Uterus (tissue), 3 donors: ENCODE measurements at regions not wholly inside any gene's neighbourhood (a gene's known extent, or its start where the extent isn't known, plus 50 kb on each side); places are given as distances from the start of the nearest gene placed in this dataset.

Experiments used
- DNase-seq, 2 donors: peaks; one replicate each; pipeline ENCODE4 v3.0.0-alpha.2; 2019 to 2020
- H3K27ac ChIP-seq, 2 donors: fragments of 200-600 bp; sonication (generic); 1 replicate in 1 of 2; 2 replicates in 1 of 2; pipeline ENCODE4 v1.5.1; 2016 to 2018
- H3K27me3 ChIP-seq, 2 donors: fragments of 200-600 bp; sonication (generic); one replicate each; pipeline ENCODE4 v1.5.1; 2018 to 2019; ENCODE audit warnings: control low read depth in 1 of 2
- H3K36me3 ChIP-seq, 2 donors: fragments of 200-600 bp; sonication (generic); one replicate each; pipeline ENCODE4 v1.5.1; 2019; ENCODE audit warnings: control low read depth in 1 of 2
- H3K4me1 ChIP-seq, 2 donors: fragments of 200-600 bp; sonication (generic); one replicate each; pipeline ENCODE4 v1.5.1; 2018 to 2019; ENCODE audit warnings: control low read depth in 1 of 2
- H3K4me3 ChIP-seq, 2 donors: fragments of 200-600 bp; sonication (generic); 1 replicate in 1 of 2; 2 replicates in 1 of 2; pipeline ENCODE4 v1.5.1; 2018 to 2019; ENCODE audit warnings: mild to moderate bottlenecking in 1 of 2
- H3K9me3 ChIP-seq, 2 donors: fragments of 200-600 bp; sonication (generic); one replicate each; pipeline ENCODE4 v1.5.1; 2019; ENCODE audit warnings: control low read depth in 1 of 2
- POLR2A ChIP-seq, 2 donors: fragments of 450-650 bp; IDR thresholded peaks; one replicate each; pipeline ENCODE4 v1.6.1; 2016; ENCODE audit warnings: antibody characterized with exemption in 2 of 2, mild to moderate bottlenecking in 1 of 2, moderate library complexity in 1 of 2
- intact Hi-C: fragments of 100-400 bp; cut with DNase I; formaldehyde crosslinking; loops from one replicate; pipeline ENCODE4 v1.15.1; 2023; ENCODE audit warnings: low total_unique reads
- TF ChIP-seq, protein P1 (sequence below), 4 experiments: fragments of 200-600 bp in 2 of 4; fragments of 450-650 bp in 2 of 4; sonication (generic) in 2 of 4; IDR thresholded peaks; one replicate each; pipeline ENCODE4 v1.5.1; 2016 to 2019; ENCODE audit warnings: antibody characterized with exemption in 4 of 4, mild to moderate bottlenecking in 2 of 4, moderate library complexity in 1 of 4
- donor health status: DM: yes; HTN: yes; CAD: no.

DNA sequence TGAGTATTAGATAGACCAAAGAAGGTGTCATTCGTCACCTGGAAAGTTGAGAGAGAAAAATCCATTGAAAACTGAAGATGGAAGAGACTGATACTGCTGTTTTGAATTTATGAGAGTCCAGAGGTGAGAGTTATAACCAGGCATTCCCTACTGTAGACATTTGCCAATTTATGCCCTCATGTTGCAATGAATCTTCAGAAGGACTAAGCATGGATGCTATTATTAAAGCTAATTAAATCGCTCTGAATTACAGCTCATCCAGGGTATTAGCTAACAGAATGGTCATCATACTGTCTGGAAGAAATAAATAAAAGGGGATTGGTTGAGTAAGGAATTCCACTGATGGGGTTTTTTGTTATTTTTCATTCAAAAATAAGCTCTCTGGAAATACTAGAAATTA, 101.6 kb upstream of the PLPP4 start:
- intact Hi-C loops: no loop called here
- H3K9me3 ChIP-seq: no peaks in the 10 kb centered on the region
- H3K36me3 ChIP-seq: no peaks in the 10 kb centered on the region
- H3K27ac ChIP-seq: no peak overlapping the region
- no peak overlapping the region for H3K4me3 ChIP-seq
- no peaks in the 10 kb centered on the region for H3K4me1 ChIP-seq
- no peaks in the 10 kb centered on the region for H3K27me3 ChIP-seq
- DNase-seq: no peak
- TF ChIP-seq, protein P1, sequence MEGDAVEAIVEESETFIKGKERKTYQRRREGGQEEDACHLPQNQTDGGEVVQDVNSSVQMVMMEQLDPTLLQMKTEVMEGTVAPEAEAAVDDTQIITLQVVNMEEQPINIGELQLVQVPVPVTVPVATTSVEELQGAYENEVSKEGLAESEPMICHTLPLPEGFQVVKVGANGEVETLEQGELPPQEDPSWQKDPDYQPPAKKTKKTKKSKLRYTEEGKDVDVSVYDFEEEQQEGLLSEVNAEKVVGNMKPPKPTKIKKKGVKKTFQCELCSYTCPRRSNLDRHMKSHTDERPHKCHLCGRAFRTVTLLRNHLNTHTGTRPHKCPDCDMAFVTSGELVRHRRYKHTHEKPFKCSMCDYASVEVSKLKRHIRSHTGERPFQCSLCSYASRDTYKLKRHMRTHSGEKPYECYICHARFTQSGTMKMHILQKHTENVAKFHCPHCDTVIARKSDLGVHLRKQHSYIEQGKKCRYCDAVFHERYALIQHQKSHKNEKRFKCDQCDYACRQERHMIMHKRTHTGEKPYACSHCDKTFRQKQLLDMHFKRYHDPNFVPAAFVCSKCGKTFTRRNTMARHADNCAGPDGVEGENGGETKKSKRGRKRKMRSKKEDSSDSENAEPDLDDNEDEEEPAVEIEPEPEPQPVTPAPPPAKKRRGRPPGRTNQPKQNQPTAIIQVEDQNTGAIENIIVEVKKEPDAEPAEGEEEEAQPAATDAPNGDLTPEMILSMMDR (IDR thresholded peaks at IDR 0.05): no peak
- TF ChIP-seq POLR2A (IDR thresholded peaks at IDR 0.05): no peak

DNA sequence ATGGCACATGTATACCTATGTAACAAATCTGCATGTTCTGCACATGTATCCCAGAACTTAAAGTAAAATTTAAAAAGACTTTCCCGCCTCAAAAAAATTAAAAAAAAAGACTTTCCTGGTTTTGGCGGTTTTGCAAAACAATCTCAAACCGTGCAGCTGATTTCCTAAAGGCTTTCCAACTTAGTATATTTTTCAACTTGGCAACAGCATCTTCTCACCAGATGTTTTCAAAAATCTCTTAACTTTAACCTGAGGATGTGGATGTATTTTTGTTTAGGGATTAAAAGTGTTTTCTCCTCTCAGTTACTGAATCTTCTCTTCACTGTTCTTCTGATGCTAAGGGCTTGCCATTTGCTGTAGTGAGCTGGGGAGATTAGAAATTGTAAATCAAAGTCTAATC, 96.5 kb upstream of the PLPP4 start:
- no peaks in the 10 kb centered on the region for H3K4me1 ChIP-seq
- no peak for DNase-seq
- no peak for TF ChIP-seq POLR2A (IDR thresholded peaks at IDR 0.05)
- TF ChIP-seq, protein P1 (IDR thresholded peaks at IDR 0.05): no peak
- no peaks in the 10 kb centered on the region for H3K36me3 ChIP-seq
- no peaks in the 10 kb centered on the region for H3K9me3 ChIP-seq
- no peaks in the 10 kb centered on the region for H3K27me3 ChIP-seq
- no peak overlapping the region for H3K27ac ChIP-seq
- H3K4me3 ChIP-seq: no peak overlapping the region
- intact Hi-C loops: no loop called here

DNA sequence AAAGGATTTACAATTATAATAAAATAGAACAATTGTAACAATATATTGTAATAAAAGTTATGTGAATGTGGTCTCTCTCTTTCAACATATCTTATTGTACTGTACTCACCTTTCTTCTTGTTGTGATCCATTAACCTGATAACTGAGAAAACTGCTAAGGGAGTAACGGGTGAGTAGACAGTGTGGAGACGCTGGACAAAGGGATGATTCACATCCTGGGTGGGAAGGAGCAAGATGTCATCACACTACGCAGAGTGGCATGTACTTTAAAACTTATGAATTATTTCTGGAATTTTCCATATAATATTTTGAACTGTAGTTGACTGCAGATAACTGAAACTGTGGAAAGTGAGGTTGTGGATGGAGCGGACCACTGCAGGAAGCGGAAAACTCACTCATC, 91.2 kb upstream of the PLPP4 start:
- Histone ChIP-seq H3K27ac (no peak overlapping the region), H3K9me3 (no peaks in the 10 kb centered on the region), H3K36me3 (no peaks in the 10 kb centered on the region), H3K4me3 (no peak overlapping the region), H3K27me3 (no peaks in the 10 kb centered on the region), H3K4me1 (no peaks in the 10 kb centered on the region)
- intact Hi-C loops: no loop called here
- DNase-seq: no peak
- TF ChIP-seq, protein P1 (IDR thresholded peaks at IDR 0.05): no peak
- TF ChIP-seq POLR2A (IDR thresholded peaks at IDR 0.05): no peak

DNA sequence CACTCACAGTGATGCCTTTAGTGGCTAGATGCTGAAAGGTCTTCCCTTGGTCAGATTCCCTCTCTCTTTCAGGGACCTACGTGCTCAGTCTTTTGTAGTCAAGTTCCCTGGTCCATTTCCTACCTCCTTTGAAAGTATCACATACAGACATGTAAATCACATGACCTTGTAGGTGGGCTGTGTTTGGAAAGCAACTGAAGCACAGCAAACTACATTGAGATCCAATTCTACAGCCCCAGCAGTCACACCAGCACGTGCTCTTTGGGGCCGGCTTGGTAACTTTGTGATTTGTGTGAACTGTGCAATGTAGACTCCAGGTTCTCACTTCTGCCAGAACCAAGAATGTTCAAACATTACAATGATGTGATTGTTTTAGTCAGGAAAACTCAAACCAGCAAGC, 89.7 kb upstream of the PLPP4 start:
- no peaks in the 10 kb centered on the region for H3K4me1 ChIP-seq
- no peak overlapping the region for H3K27ac ChIP-seq
- no peak for TF ChIP-seq POLR2A (IDR thresholded peaks at IDR 0.05)
- TF ChIP-seq, protein P1 (IDR thresholded peaks at IDR 0.05): no peak
- H3K4me3 ChIP-seq: no peak overlapping the region
- no peaks in the 10 kb centered on the region for H3K27me3 ChIP-seq
- DNase-seq: no peak
- intact Hi-C loops: no loop called here
- H3K36me3 ChIP-seq: no peaks in the 10 kb centered on the region
- no peaks in the 10 kb centered on the region for H3K9me3 ChIP-seq

DNA sequence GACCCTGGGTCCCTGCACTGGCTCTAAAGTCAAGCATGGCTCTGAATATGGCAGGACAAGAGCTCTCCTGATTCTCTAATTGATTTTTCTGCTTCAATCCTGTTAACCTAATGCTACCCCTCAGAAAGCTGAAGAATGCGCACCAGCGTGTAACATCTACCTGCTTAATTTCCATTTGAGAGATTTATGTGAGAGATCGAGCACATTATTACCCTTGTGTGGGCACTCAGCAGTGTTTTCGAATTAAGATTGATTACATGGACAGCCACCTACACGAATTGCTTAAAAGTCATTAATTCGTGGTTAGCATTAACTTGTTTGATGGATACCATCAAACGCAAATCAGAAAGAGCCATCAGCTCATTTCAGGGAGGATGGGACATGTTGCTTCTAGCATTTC, 88.7 kb upstream of the PLPP4 start:
- intact Hi-C loops: no loop called here
- no peak overlapping the region for H3K4me3 ChIP-seq

More for the DNA sequence above, 88.7 kb upstream of the PLPP4 start:
- no peak for TF ChIP-seq POLR2A (IDR thresholded peaks at IDR 0.05)
- TF ChIP-seq, protein P1 (IDR thresholded peaks at IDR 0.05): no peak
- DNase-seq: no peak
- no peak overlapping the region for H3K27ac ChIP-seq
- no peaks in the 10 kb centered on the region for H3K9me3 ChIP-seq
- no peaks in the 10 kb centered on the region for H3K4me1 ChIP-seq
- H3K27me3 ChIP-seq: no peaks in the 10 kb centered on the region
- H3K36me3 ChIP-seq: no peaks in the 10 kb centered on the region
